NCI-H1417 (cell line): ENCODE measurements at regions not wholly inside any gene's neighbourhood (a gene's known extent, or its start where the extent isn't known, plus 50 kb on each side); places are given as distances from the start of the nearest gene placed in this dataset.

Experiments used
- DNase-seq, 3 experiments: peaks; one replicate each; lab custom pipeline; 2025; lab: John Stamatoyannopoulos, UW

GRCh38 chr12:94716339-94716738 is 66.0 kb upstream of the TMCC3 start:
- DNase-seq = no peak

- no peak for DNase-seq
Measured at GRCh38 chr12:94714378-94715114, 64.2 kb upstream of the TMCC3 start.

- DNase-seq = no peak
Measured at GRCh38 chr12:94712815-94713515, 62.6 kb upstream of the TMCC3 start.

GRCh38 chr12:94710933-94711332 is 60.6 kb upstream of the TMCC3 start:
- peak in 2 of 3 experiments; percentile 17 to 32 for DNase-seq

GRCh38 chr12:94707892-94708291 is 57.5 kb upstream of the TMCC3 start:
- no peak for DNase-seq

GRCh38 chr12:94707036-94707435 is 56.7 kb upstream of the TMCC3 start:
- no peak for DNase-seq

- no peak for DNase-seq
Measured at GRCh38 chr12:94706250-94706661, 55.9 kb upstream of the TMCC3 start.

- no peak for DNase-seq
Measured at GRCh38 chr12:94705676-94706075, 55.3 kb upstream of the TMCC3 start.

- DNase-seq = peak in 2 of 3 experiments; percentile 12 to 57
Measured at GRCh38 chr12:94704452-94705306, 54.3 kb upstream of the TMCC3 start.

- DNase-seq = peak in 2 of 3 experiments; percentile 10 to 60
Measured at GRCh38 chr12:94702696-94703095, 52.3 kb upstream of the TMCC3 start.

- no peak for DNase-seq
Measured at GRCh38 chr12:94701711-94702110, 51.4 kb upstream of the TMCC3 start.

GRCh38 chr12:94700662-94701061 is 50.3 kb upstream of the TMCC3 start:
- DNase-seq = no peak
